ENCODE measurements at regions not wholly inside any gene's neighbourhood (a gene's known extent, or its start where the extent isn't known, plus 50 kb on each side); places are given as distances from the start of the nearest gene placed in this dataset.
"Not testable (repeated sequence)": the region's sequence is repeated elsewhere in the genome, so short reads cannot be mapped to it uniquely, and the experiment has no call there.

DNA sequence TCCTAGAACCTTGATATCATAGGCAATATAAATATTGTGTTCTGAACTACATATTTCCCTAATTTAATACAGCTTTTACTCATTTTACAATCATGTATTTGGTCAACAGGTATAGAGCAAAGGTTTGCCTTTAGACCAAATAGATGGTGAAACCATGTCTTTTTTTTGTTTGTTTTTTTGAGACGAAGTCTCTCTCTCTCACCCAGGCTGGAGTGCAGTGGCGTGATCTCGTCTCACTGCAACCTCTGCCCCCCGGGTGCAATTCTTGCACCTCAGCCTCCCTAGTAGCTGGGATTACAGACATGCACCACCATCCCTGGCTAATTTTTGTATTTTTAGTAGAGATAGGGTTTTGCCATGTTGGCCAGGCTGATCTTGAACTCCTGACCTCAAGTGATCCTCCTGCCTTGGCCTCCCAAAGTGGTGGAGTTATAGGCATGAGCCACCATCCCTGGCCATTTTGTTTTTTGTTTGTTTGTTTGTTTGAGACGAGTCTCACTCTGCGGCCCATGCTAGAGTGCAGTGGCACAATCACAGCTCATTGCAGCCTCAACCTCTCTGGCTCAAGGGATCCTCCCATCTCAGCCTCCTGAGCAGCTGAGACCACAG is 243.7 kb upstream of the FOXN3 start:
- not testable (repeated sequence) for DNase-seq (ENCODE audit: low read depth)

DNA sequence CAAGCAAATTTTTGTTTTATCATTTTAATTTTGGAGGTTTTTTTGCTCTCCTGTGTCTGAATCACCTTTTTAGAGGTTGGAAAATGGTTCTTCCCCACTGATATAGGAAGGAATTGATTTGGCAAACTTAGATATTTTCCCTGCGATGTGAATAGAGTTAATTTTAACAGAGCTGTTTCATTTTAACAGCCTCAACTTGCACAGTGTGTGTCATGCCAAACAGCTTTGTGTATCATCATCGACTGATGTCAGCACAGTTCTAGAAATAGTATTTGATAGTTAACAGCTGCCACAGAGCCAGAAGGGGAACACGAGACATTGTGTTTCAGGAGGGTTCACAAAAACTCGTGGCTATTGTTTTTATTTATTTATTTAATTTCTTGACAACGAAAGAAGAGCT is 243.1 kb upstream of the FOXN3 start:
- DNase-seq (ENCODE audit: low read depth): peak; percentile 41

DNA sequence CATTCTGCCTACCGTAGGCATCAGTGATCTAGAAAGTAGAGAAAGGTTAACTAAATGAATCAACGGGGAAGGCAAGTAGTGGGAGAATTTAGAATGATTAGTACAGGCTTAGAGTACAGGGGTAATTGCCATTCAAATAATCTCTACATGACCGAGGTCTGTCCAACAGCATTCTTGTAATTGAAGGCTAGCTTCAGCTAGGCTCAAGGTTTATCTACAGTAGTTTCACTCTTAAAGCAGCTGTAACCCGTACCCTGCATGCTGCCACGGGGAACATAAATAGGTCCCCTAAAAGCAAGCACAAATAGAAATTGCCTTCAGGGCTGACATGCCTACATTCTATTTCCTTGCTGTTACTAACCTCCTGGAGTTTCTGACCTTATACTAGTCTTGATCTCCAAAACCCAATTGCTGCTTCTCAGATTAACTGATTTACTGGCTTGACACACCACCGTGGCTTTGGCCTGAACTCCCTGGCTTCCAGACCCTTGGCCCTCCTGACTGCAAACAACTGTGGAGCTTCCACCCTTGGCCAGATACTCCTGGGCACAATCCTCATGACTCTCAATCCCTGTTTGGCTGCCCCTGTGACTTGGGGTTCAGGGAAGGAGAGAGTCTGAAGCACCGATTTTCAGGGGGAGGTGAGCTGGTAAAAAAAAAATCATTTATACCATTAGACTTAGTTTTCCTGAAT is 242.1 kb upstream of the FOXN3 start:
- no peak for DNase-seq (ENCODE audit: low read depth)

DNA sequence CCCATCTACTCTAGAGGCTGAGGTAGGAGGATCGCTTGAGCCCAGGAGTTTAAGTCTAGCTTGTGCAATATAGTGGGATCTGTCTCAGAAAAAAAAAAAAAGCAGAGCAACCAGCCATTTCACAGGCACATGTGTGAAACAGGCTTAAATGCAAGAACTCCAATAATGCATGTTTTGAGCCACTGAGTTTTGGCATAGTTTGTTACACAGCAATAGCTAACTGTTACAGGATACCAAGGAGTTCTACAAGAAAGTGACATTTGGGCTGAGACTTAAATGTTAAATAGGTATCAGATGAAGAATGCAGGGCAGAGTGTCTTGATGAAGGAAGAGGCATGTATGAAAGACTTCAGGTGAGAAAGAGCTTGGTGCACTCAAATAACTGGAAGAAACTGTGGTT is 240.0 kb upstream of the FOXN3 start:
- no peak for DNase-seq (ENCODE audit: low read depth)

DNA sequence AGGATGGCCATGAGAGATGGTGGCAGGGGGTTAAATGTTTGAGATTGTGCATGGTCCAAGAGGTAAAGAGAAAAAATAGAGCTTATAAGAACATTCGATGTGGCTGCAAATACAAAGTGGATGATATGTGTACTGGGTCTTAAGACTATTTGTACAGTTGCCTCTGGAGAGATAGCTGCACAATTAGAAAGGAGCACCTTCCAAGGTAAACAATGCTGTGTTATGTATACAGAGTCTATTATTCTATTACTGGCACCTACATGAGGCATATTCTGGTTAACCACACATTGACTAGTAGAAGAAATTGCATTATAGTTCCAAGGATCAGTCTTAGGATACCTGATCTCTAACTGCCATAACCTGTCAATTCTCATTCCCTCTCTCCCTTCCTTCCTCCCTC is 238.0 kb upstream of the FOXN3 start:
- no peak for DNase-seq (ENCODE audit: low read depth)

DNA sequence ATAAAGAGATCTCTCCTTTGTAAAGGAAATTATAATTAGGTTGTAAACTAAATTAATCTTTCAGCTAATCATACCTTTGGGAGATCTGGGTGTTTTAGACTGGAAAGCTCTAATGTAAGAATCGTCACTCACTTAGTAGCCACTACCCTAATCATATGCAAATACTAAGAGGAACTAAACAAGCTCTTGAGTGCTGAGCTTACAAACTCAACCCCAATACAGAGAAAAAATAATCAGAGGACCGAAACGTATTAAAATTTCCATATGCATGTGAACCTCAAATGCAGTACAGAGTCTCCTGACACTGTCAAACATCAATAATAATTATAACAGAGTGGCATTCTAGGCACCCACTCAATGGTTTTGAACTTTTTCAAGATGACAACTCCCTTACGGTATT is 235.3 kb upstream of the FOXN3 start:
- DNase-seq (ENCODE audit: low read depth): no peak

DNA sequence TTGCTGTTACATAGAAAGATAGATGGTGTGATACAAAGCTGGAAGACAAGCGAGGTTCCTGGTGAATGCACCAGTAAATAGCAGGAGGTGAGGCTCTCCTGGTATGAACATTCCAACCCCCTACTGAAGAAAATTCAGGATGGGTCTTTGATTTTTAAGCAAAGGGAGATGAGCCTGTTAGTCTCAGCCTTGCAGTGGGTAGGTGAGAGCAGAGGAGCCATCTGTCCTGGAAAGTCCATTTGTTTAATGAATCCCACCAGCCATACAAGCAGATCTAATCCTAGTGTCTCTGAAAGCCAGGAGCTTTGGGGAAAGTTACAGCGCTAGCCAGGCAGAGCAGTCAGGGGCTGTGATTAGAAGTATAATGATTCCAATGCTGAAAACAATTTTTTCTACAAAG is 234.8 kb upstream of the FOXN3 start:
- no peak for DNase-seq (ENCODE audit: low read depth)

DNA sequence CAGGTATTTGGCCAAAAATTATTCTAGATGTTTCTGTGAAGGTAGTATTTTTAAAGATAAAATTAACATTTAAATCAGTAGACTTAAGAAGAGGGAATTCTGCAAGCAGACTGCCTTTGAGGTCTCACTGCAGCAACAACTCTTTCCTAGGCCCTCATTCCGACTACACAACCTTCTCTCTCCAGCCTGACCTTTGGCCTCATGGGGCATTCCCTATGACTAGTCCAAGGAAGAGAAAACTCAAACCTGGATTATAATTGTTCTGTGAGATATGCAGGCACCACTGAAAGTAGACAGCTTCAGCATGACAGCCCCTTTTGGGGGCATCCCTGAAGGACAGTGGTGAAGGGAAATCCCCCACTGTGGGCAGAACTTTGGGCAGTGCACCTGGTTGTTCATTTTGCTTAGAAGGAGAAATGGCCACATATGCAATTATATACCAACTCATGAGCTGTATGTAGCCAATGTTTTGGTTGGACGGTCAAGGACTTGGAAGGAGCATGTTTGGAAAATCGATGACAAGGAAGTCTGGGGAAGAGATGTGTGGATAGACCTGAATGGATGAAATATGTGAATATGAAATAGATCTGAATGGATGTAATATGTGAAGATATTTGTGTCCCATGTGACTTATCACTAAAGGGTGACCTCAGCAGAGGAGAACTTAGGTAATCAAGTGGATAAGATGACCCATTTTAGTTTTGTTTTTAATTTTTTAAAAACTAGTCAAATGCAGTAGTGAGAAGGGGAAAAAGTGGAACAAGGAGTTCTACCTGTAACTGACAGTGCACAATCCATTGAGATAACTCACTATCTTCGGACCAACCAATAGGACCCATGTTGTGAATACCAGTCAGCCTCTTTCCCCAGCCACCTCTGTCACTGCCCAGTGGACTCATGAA is 233.3 kb upstream of the FOXN3 start:
- DNase-seq (ENCODE audit: low read depth): no peak

DNA sequence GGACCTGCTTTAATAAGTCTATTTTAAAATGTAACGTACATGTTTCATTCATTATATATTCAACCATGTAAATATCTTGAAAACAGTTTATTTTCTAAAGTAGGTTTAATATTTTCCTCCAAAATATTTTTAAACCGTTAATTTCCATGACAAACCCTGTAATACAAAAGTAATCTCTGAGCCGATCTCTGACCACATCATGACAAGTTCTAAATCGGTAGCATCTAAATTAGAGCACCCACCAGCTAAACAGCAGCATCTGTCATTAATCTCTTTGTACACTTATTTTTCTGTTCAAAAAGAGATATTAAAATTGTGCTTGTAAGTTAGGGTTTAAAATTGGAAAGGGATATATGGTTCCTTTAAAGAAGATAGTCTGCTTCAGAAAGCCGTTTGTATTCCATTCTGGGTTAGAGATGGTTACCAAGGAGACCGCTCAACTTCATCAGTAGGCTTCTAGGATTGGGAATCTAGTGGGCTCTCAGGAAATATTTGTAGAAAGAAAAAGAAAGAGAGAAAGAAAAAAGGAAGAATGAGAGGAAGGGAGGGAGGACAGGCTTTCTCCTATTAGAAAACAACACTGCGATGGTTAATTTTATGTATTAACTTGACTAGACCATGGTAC is 232.5 kb upstream of the FOXN3 start:
- no peak for DNase-seq (ENCODE audit: low read depth)

DNA sequence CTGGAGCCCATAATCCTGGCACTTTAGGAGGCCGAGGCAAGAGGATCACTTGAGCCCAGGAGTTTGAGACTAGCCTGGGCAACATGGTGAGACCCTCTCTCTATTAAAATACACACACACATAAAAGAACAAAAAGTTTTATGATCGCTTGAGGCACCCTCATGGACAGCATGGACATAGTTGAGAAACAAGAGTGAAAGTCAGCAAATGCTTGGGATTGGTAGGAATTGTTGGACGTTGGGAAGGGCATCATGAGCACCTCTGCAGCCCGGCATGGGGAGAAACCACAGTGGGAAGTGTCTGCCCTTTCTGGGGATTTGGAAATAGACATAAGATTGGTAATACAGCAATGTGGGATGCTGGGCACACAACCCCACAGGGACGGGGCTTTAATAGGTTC is 231.9 kb upstream of the FOXN3 start:
- no peak for DNase-seq (ENCODE audit: low read depth)

DNA sequence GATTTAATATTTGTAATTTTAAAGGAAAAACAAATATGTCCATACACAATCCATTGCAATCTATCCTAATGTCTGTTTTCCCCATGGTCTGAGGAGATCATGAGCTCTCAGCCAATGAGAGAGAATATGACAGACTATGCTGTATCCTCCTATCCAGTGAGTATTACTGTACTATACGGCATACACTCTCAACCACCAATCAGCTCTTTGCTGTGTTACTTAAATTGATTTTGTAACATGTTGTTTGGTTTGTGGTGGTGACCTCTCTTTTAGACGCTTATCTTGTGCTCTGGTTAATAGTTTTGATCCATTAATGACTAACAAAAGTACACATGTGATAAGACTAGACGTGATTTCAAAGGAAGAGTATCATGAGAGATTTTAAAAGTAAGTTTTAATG is 231.5 kb upstream of the FOXN3 start:
- no peak for DNase-seq (ENCODE audit: low read depth)

DNA sequence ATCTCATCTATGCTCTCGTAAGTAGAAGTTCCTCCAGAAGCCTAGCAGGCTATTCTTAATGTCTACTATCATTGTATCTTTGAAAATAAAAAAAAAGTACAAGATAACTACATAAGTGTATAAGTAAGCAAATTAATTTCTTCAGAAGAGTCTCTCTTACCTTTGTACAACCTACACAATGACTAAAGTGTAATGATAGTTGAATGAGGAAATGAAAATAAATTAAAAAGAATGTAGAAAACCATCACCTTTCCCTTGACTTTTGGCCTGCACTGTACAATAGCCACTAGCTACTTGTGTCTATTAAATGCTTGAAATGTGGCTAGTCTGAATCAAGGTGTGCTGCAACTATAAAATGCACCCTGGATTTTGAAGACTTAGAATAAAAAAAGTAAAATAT is 229.9 kb upstream of the FOXN3 start:
- no peak for DNase-seq (ENCODE audit: low read depth)

DNA sequence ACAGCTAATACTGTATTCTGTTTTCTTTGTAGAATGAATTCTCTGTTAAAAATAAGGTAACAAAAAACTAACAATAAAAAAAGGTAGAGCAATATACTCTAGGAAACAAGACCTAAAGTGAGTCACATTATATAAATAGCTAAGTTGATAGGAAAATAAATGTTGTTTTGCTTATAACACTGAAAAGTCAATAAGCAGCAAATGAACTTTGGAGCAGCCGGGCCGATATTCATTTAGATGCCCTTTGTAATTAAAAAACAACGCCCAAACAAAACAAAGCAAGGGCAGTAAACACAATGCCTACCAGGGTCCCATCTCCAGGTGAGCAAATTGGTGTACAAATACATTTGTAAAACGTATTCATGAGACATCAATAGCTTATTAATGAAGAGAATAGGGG is 227.6 kb upstream of the FOXN3 start:
- DNase-seq (ENCODE audit: low read depth): no peak

DNA sequence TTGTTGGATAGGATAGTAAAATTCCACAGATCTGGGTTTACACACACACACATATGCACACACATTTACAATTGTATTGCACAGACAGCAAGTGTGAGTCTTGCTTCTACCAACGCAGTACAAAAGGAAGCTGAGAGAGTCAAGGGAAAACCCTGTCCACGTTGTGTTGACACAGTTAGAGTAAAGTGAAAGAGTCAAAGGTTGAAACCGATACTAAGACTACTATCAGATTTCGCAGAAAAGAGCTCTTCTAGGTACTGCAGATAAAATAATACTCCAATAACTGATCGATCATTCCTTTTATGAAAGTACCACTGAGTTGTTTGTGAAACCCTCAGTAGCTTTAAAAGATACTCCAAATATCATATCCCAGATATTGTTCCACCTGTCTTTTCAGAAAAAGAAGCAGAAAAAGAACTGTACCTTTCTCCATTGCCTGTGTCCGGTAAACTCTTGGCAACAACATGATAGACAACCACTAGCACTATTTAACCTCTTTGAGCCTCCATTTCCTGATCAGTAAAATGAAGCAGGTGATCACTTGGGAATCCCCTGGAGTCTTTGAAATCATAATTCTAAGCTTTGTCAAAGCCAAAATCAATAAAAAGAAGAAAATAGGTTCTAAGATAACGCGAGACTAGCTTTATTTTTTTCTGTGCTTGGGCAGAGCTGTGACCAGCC is 224.6 kb upstream of the FOXN3 start:
- no peak for DNase-seq (ENCODE audit: low read depth)

DNA sequence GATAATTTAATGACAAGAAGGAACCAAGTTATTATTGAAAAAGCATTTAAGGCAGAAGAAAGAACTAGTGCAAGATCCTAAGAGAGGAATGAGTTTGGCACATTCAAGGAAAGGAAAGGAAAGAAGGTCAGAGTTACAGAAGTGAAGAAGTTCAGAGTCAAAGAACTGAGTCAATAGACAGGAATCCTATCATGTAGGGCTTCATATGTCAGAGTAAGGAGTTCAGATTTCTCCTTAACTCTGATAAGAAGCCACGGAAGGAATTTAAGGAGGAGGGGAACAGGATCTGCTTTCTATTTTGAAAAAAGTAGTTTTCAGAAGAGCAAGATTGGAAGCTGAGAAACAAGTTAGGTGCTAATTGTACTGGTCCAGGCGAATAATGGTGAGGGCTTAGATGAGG is 223.1 kb upstream of the FOXN3 start:
- DNase-seq (ENCODE audit: low read depth): no peak

DNA sequence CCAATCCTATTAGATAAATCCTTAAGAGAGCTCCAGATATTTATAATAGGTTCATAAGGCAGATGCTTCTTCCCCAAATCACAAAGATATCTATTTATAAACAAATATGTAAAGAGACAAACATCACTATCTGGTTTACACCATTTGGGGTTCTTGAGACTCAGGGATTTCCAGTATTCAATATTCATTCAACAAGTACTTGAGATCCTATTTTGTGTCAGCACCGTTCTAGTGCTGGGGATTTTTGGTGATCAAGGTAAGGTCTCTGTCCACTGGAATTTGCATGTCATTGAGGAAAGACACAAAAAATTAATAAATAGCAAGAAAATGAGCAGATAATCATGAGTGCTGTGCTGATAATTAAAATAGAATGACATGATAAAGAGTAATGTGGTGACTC is 222.7 kb upstream of the FOXN3 start:
- DNase-seq (ENCODE audit: low read depth): no peak

DNA sequence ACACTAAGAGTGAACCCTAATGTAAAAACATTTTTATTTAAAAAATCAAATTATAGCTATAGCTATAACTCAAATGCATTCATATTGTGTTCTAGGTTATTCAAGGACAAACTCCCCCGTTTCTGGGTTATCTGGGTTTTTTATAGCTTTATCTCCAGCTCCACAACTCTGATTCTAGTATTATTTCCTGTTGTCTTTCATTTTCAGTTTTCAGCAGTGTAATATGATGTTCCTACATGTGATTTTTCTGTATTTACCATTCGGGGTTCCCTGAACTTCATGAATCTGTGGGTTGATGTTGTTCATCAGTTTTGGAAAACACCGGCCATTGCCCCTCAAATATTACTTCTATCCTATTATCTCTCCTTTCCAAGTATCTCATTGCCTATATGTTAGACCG is 221.9 kb upstream of the FOXN3 start:
- no peak for DNase-seq (ENCODE audit: low read depth)

DNA sequence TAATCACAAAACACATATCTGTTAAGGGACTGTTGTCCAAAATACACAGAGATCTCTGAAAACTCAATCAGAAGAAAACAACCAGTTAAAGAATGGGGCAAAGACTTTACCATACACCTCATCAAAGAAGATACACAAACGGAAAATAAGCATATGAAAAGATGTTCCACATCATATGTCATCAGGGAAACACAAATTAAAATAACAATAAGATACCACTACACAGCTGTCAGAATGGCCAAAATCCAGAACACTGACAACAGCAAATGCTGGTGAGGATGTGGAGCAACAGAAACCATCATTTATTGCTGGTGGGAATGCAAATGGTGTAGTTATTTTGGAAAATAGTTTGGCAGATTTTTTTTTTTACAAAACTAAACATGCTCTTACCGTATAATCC is 220.5 kb upstream of the FOXN3 start:
- no peak for DNase-seq (ENCODE audit: low read depth)

DNA sequence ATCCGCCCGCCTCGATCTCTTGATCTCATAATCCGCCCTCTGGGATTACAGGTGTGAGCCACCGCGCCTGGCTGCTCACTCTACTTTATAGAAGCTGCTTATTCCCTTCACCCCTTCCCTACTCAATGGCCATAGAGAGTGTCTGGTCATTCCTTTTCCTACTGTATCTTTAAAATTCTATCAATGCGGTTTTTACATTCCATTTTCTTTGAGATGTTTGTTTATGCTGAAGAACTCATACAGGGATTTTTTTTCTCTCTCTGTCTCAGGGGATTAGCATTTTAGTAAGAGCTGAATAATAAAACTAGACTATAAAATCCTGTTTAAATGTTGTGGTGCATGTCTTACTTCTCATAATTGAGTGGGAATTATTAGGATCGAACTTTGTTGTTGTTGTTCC is 218.6 kb upstream of the FOXN3 start:
- DNase-seq (ENCODE audit: low read depth): no peak

DNA sequence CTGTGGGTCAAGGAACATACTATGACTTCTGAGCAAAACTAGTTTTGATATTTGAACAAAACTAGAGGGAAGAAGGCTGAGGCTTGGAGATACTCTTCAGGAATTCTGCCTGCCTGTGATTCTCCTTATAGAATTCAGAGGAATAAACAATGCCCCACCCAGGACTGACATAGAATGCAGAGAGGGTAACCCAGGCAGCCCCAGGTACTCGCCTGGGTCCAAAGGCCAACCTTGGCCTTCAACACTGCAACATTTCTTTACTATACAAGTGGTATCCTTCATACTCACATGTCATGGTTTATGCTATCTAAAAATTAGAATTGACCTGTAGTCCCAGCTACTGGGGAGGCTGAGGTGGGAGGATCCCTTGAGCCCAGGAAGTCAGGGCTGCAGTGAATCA is 217.0 kb upstream of the FOXN3 start:
- no peak for DNase-seq (ENCODE audit: low read depth)

DNA sequence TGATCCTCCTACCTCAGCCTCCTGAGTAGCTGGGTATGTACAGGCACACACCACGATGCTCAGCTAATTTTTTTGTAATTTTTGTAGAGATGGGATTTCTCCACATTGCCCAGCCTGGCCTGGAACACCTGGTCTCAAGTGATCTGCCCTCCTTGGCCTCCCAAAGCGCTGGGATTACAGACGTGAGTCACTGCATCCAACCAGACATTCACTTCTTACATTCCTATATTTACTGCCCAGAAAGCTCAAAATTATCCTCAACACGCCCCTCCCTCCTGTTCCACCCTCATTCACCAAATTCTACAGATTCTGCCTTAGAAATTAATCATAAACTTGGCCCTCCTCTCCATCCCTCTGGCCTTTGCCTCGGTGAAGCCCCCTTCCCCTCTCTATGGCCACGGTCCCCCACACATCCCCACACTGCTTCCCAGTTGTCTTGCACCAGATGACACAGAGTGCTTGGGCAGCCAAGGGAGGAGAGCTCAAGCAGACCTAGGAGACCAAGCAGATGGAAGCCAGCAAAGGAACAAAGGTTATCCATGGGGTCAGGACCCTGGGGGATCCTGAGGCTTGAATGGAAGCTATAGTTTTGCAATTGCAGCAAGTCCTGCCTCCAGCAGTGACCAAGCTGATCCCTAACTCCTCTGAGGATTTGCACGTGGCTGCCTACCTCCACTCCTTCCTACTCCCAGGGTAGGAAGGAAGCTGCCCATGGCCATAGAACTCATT is 213.2 kb upstream of the FOXN3 start:
- no peak for DNase-seq (ENCODE audit: low read depth)
